GM19351 (cell line): ENCODE measurements at regions not wholly inside any gene's neighbourhood (a gene's known extent, or its start where the extent isn't known, plus 50 kb on each side); places are given as distances from the start of the nearest gene placed in this dataset.
"Not testable (repeated sequence)": the region's sequence is repeated elsewhere in the genome, so short reads cannot be mapped to it uniquely, and the experiment has no call there.

Experiments
- ATAC-seq: cut with Tn5 transposase; IDR thresholded peaks from one replicate; pipeline ENCODE4 v1.9.1; 2021; ENCODE audit warnings: mild to moderate bottlenecking, moderate library complexity; ENCODE audit not compliant: unreplicated experiment

- no peak for ATAC-seq
Measured at GRCh38 chr10:64103750-64104470, 582.7 kb downstream of the REEP3 start.

- no peak for ATAC-seq
Measured at GRCh38 chr10:64109926-64110495, 588.8 kb downstream of the REEP3 start.

- ATAC-seq, result peak; percentile 48
Measured at GRCh38 chr10:64112701-64113355, 591.6 kb downstream of the REEP3 start.

GRCh38 chr10:64113375-64113774 lies 592.2 kb downstream of the REEP3 start:
- no peak for ATAC-seq

GRCh38 chr10:64113792-64114191 lies 592.6 kb downstream of the REEP3 start:
- ATAC-seq, result no peak

- no peak for ATAC-seq
Measured at GRCh38 chr10:64115471-64115870, 594.3 kb downstream of the REEP3 start.

GRCh38 chr10:64115908-64116643 lies 594.9 kb downstream of the REEP3 start:
- ATAC-seq, result no peak

- no peak for ATAC-seq
Measured at GRCh38 chr10:64116707-64117106, 595.5 kb downstream of the REEP3 start.

GRCh38 chr10:64118736-64119135 lies 597.5 kb downstream of the REEP3 start:
- ATAC-seq, result no peak

GRCh38 chr10:64120301-64120980 lies 599.2 kb downstream of the REEP3 start:
- not testable (repeated sequence) for ATAC-seq

GRCh38 chr10:64130152-64130551 lies 609.0 kb downstream of the REEP3 start:
- no peak for ATAC-seq

- no peak for ATAC-seq
Measured at GRCh38 chr10:64134676-64135075, 613.5 kb downstream of the REEP3 start.

- ATAC-seq, result peak; percentile 64
Measured at GRCh38 chr10:64142395-64142794, 621.2 kb downstream of the REEP3 start.

GRCh38 chr10:64148607-64149006 lies 627.4 kb downstream of the REEP3 start:
- no peak for ATAC-seq

- ATAC-seq, result no peak
Measured at GRCh38 chr10:64156166-64156565, 635.0 kb downstream of the REEP3 start.

- no peak for ATAC-seq
Measured at GRCh38 chr10:64158551-64158950, 637.4 kb downstream of the REEP3 start.

- ATAC-seq, result no peak
Measured at GRCh38 chr10:64159910-64160872, 639.0 kb downstream of the REEP3 start.

- ATAC-seq, result no peak
Measured at GRCh38 chr10:64170791-64171190, 649.6 kb downstream of the REEP3 start.

- no peak for ATAC-seq
Measured at GRCh38 chr10:64173826-64174225, 652.6 kb downstream of the REEP3 start.
